ENCODE measurements at regions not wholly inside any gene's neighbourhood (a gene's known extent, or its start where the extent isn't known, plus 50 kb on each side); places are given as distances from the start of the nearest gene placed in this dataset.

- TF ChIP-seq CTCF (IDR thresholded peaks at IDR 0.05; ENCODE audit: extremely low read depth in 1 of 2, insufficient read depth in 1 of 2, low read depth in 1 of 2, low read length in 2 of 2), result no peak
- no peak for TF ChIP-seq POLR2A (IDR thresholded peaks at IDR 0.05; ENCODE audit: low read depth, low read length)
- no peak for TF ChIP-seq FOS (IDR thresholded peaks at IDR 0.05; ENCODE audit: borderline replicate concordance, insufficient read depth, low read length)
- no peak for TF ChIP-seq EZH2 (IDR thresholded peaks at IDR 0.05; ENCODE audit: borderline replicate concordance, low read depth, low read length, severe bottlenecking)
These were observed 169.2 kb upstream of the GAS1 start for GRCh38 chr9:87116492-87116891.

Data from endothelial cell of umbilical vein (primary cell).